ENCODE measurements at regions not wholly inside any gene's neighbourhood (a gene's known extent, or its start where the extent isn't known, plus 50 kb on each side); places are given as distances from the start of the nearest gene placed in this dataset.

DNA sequence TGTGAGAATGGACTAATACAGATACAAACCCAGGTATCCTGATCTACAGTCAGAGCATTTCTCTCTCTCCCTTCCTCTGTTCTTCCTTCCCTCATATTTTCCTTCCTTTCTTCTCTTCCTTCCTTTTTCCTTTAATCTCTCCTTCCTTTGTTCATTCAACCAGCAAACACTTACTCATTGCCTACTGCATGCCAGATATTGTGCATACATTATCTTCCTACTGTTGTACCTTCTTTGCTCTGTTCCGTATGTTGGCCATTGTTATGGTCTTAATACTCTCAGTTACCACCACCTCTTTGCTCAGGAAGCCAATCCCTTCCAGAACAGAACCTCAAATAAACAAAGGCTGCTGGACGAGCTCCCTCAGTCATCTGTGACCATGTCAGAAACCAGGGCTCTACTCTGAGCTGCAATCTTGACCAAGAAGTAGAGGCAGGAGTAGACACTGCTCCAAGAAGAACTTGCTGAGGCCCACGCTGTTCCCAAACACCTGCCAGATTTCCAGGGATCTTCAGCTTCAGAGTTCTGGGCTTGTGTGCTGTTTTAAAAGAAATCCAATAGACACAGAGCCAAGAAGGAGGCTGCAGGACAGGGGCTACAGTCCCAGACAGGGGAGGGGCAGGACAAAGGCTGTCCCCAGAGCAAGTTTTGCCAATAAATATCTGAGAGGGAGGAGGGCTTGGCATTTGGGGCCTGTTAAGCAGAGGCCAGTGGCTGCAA lies 526.7 kb upstream of the TBX3 start:
- TF ChIP-seq, protein P1, sequence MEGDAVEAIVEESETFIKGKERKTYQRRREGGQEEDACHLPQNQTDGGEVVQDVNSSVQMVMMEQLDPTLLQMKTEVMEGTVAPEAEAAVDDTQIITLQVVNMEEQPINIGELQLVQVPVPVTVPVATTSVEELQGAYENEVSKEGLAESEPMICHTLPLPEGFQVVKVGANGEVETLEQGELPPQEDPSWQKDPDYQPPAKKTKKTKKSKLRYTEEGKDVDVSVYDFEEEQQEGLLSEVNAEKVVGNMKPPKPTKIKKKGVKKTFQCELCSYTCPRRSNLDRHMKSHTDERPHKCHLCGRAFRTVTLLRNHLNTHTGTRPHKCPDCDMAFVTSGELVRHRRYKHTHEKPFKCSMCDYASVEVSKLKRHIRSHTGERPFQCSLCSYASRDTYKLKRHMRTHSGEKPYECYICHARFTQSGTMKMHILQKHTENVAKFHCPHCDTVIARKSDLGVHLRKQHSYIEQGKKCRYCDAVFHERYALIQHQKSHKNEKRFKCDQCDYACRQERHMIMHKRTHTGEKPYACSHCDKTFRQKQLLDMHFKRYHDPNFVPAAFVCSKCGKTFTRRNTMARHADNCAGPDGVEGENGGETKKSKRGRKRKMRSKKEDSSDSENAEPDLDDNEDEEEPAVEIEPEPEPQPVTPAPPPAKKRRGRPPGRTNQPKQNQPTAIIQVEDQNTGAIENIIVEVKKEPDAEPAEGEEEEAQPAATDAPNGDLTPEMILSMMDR (IDR thresholded peaks at IDR 0.05; ENCODE audit: low read depth, low read length) = no peak

DNA sequence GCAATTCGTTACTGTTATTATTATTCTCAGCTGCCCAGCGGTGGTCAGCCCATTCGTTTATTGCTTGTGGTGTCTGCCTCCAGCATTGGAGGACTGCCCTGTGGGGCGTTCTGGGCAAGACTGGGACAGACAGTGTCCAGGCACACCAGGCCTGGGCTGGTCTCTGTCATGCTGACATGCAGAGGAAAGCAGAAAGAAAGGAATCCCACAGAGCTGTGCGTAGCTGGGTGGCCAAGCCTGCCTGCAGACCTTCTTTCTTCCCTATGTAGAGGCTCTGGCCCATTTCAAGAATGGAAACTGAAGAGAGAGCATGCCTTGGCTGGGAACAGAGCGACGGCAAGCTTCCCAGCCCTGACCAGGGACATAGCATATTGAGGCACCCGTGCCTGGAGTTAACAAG lies 525.3 kb upstream of the TBX3 start:
- no peak overlapping the region for H3K4me3 ChIP-seq
- H3K36me3 ChIP-seq = no peaks in the 10 kb centered on the region
- no peak overlapping the region for H3K27ac ChIP-seq
- no peaks in the 10 kb centered on the region for H3K27me3 ChIP-seq
- H3K9me3 ChIP-seq (ENCODE audit: low read depth) = no peaks in the 10 kb centered on the region
- TF ChIP-seq, protein P1 (IDR thresholded peaks at IDR 0.05; ENCODE audit: low read depth, low read length) = no peak
- peaks cover 13% of the 10 kb centered on the region for H3K4me1 ChIP-seq (ENCODE audit: low read depth)
- DNase-seq (ENCODE audit: low read depth in 1 of 2, low spot score in 1 of 2) = peak in 1 of 2 donors; percentile 54

More for the DNA sequence above, 526.7 kb upstream of the TBX3 start:
- H3K27me3 ChIP-seq = no peaks in the 10 kb centered on the region
- H3K4me1 ChIP-seq (ENCODE audit: low read depth) = peaks cover 14% of the 10 kb centered on the region
- H3K9me3 ChIP-seq (ENCODE audit: low read depth) = no peaks in the 10 kb centered on the region
- H3K4me3 ChIP-seq = no peak overlapping the region
- DNase-seq (ENCODE audit: low read depth in 1 of 2, low spot score in 1 of 2) = no peak
- H3K27ac ChIP-seq = no peak overlapping the region
- no peaks in the 10 kb centered on the region for H3K36me3 ChIP-seq

DNA sequence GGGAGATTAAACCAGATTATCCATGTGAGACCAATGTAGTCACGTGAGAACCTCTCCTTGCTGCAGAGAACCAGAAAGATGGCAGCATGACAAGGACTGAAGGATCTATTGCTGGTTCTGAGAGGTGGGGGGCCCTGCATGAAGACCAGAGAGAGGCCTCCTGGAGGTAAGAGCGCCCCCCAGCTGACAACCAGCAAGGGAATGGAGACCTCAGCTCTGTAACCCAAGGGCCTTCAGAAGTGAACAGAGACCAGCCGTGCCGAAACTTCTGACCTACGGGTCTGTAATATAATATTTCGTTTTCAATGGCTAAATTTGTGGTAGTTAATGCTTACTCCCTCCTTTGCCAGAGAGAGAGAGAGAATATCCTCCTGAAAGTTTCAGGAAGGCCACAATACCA lies 524.1 kb upstream of the TBX3 start:
- peaks cover 2% of the 10 kb centered on the region for H3K4me1 ChIP-seq (ENCODE audit: low read depth)
- no peaks in the 10 kb centered on the region for H3K9me3 ChIP-seq (ENCODE audit: low read depth)
- no peaks in the 10 kb centered on the region for H3K27me3 ChIP-seq
- no peaks in the 10 kb centered on the region for H3K36me3 ChIP-seq
- no peak overlapping the region for H3K4me3 ChIP-seq
- DNase-seq (ENCODE audit: low read depth in 1 of 2, low spot score in 1 of 2) = no peak
- TF ChIP-seq, protein P1 (IDR thresholded peaks at IDR 0.05; ENCODE audit: low read depth, low read length) = no peak
- no peak overlapping the region for H3K27ac ChIP-seq

DNA sequence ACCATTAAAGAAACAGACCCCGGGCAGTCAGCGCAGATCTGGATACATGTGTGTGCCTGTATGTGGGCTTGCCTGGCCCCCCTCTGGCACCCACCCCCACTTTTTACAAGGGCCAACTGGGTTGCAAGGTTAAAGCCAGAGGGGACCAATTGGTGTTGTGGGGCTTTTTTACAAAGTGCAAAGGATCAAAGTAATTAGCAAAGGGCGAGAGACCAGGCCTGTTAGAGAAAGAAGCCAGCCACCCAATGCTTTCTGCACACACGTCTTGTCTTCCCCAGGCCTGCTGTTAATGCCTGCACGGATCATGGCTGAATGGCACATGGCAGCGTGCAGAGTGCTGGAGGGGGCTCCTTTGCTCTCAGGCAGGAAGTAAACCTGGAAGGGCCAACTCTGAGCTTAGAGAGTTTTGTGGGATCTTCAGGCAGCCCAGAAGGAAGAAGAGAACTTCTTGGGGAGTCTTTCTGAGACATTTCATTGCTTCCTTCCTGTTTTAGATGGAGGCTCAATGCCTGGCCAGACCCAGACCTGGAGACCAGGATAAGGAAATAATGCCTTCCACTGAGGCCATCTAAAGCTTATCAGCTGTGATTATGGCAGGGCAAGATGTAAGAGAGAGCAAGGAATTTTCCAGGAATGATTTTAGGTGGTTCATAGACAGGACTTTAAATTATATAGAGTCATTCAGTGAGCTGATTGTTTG lies 523.4 kb upstream of the TBX3 start:
- no peak for DNase-seq (ENCODE audit: low read depth in 1 of 2, low spot score in 1 of 2)
- no peaks in the 10 kb centered on the region for H3K27me3 ChIP-seq
- H3K9me3 ChIP-seq (ENCODE audit: low read depth) = no peaks in the 10 kb centered on the region
- no peaks in the 10 kb centered on the region for H3K36me3 ChIP-seq
- H3K27ac ChIP-seq = no peak overlapping the region
- H3K4me3 ChIP-seq = no peak overlapping the region
- H3K4me1 ChIP-seq (ENCODE audit: low read depth) = no peaks in the 10 kb centered on the region
- TF ChIP-seq, protein P1 (IDR thresholded peaks at IDR 0.05; ENCODE audit: low read depth, low read length) = no peak

DNA sequence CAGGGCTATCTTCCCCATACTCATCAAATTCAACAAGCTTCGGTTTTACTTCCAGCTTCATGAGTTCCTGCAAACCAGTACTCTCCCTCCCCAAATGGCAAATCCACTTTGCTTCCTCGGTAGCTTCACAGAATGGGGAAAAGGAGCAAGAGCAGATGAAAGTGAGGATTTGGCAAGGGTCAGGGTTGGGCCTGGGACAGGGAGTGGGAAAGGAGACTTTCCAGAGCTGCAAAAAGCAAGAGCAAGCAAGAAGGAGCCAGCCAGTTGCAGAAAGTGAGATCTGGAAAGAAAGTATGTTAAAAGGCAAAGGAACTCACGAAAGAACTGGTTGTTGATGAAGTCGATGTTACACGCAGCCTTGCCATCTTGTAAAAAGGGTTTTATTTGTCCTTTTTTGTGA lies 522.8 kb upstream of the TBX3 start:
- Histone ChIP-seq H3K27ac (no peak overlapping the region), H3K4me3 (no peak overlapping the region), H3K36me3 (no peaks in the 10 kb centered on the region), H3K4me1 (ENCODE audit: low read depth) (no peaks in the 10 kb centered on the region), H3K9me3 (ENCODE audit: low read depth) (no peaks in the 10 kb centered on the region), H3K27me3 (no peaks in the 10 kb centered on the region)
- TF ChIP-seq, protein P1 (IDR thresholded peaks at IDR 0.05; ENCODE audit: low read depth, low read length) = no peak
- no peak for DNase-seq (ENCODE audit: low read depth in 1 of 2, low spot score in 1 of 2)
